Hematopoietic multipotent progenitor cell treated with erythropoietin and hydrocortisone succinate and interleukin-3 and kit ligand, for 6 days (in vitro differentiated cells): ENCODE measurements at regions not wholly inside any gene's neighbourhood (a gene's known extent, or its start where the extent isn't known, plus 50 kb on each side); places are given as distances from the start of the nearest gene placed in this dataset.
A peak's percentile ranks its signal among the peaks of the same experiment; 100 is the strongest.
"Not testable (repeated sequence)": the region's sequence is repeated elsewhere in the genome, so short reads cannot be mapped to it uniquely, and the experiment has no call there.

Experiments
- DNase-seq: peaks from one replicate; pipeline ENCODE4 v3.0.0-alpha.2; 2015

GRCh38 chr5:122602700-122603099 lies 172.2 kb upstream of the SNX2 start:
- no peak for DNase-seq

DNA sequence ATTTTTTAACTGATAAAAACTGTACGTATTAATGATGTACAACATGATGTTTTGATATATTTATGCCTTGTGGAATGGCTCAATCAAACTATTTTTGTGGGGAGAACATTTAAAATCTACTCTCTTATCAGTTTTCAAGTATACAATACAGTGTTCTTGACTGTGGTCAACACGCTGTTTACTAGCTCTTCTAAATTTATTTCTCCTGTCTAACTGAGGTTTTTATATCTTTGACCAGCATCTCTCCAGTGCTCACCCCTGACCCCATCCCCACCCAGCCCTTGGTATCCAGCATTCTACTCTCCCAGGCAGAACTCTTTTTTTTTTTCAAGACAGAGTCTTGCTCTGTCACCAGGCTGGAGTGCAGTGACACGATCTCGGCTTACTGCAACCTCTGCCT lies 169.6 kb upstream of the SNX2 start:
- no peak for DNase-seq

DNA sequence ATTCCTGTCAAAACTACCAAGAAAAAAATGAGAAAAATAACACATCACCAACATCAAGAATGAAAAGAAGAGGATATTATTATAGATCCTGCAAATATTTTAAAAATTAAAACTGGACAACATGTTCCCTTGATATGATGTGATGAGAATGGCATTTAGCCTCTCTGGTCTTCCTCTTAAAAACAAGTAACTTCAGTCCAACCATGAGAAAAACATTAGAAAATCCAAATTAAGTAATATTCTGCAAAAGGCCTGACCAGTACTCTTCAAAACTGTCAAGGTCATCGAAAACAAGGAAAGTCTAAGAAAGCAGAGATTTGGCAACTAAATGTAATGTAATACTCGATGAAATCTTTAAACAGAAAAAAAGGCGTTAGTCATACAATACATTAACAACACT lies 167.1 kb upstream of the SNX2 start:
- no peak for DNase-seq

GRCh38 chr5:122608222-122608621 lies 166.7 kb upstream of the SNX2 start:
- DNase-seq: no peak

GRCh38 chr5:122611406-122611805 lies 163.5 kb upstream of the SNX2 start:
- no peak for DNase-seq

DNA sequence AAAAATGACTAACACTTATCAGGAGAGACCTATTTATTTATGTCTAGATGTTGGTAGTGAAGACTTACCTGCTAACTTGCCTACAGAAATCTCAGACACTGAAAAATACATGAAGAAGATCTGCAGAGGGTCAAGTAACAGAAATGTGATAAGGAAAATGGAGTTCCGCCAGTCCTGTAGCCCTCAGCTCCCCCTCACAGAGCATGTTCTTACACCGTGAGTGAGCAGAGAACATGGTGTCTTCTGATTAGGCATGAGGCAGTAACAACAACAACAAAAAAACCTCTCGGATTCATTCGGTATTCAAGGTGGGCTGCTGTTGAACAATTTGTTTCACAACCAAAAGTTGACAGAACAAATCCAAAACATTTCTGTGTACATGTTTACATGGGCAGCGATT lies 162.0 kb upstream of the SNX2 start:
- no peak for DNase-seq

DNA sequence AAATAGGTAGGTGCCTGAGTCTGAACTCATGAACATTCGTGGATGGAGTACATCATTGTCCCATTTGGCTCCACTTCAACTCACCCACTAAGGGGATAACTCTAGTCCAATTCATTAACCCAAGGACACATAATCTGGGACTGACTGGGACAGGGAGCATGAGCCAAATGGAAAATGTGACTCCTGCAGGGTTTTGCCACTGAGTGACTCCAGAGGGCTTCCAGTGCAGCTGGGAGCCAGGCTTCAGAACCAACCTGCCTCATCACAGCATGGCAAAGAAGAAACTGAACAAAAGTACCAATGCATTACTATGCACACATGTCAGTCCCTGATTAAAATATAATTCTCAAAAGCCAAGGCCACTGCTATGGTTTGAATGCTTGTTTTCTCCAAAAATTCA lies 159.7 kb upstream of the SNX2 start:
- DNase-seq: no peak

DNA sequence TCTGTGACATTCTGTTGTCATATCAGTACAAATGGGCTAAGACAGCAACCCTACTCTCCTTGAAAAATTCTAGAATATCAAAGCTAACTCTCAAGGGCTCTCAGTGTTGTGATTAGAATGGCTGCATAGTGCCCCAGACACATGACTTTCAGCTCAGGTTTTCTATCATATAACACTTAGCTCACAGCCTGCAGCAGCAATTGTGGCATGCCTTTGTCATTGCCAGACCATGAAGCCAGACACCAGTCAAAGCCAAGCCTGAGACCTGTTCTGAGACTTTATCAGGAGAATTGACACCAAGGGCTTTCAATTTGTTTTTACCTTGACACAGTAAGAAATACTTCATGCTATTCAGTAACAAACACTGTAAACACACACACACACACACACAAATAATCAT lies 159.0 kb upstream of the SNX2 start:
- no peak for DNase-seq

DNA sequence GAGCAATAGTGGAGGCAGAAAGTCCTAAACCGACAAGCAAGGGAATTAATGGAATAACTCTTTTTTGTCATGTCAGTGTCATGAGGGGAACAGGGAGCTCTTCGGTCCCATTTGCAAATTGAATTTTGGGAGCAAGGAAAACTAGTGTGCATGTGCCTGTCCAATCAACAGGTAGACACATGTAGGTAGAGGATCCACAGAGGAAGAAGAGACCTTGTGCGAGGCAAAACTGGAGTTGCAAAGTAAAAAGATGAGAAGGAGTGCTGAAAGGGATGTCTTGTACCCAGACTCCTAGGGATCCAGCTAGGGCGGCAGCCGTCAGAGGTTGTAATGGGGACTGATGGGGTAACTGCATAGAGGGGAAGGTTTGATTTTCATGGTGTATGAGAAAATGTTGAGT lies 156.8 kb upstream of the SNX2 start:
- not testable (repeated sequence) for DNase-seq

DNA sequence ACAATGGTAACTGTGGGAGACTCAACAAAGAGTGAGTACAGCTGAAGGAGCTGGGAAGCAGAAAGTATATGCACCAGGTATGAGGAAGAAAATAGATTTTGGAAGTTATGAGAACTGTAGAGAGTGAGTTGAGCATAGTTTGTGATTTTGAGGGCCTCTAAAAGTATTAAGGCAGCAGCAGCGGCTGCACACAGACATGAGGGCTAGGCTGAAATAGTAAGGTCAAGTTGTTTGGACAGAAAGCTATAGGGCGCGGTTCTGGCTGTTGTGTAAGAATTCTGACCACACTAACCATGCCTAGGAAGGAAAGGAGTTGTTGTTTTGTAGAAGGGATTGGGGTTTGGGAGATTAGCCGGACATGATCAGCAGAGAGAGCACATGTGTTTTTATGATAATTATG lies 154.1 kb upstream of the SNX2 start:
- DNase-seq: not testable (repeated sequence)

DNA sequence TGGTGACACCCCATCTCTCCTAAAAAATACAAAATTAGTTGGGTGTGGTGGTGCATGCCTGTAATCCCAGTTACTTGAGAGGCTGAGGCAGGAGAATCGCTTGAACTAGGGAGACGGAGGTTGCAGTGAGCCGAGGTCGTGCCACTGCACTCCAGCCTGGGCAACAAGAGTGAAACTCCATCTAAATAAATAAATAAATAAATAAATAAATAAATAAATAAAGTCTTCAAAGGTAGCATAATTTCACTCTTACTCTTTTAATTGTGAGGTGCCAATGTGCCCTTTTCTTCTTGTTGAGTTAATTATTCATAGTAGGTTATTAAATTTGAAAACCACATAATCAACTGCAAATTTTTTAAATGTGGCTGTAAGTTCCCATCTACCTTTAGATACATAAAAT lies 146.2 kb upstream of the SNX2 start:
- not testable (repeated sequence) for DNase-seq

DNA sequence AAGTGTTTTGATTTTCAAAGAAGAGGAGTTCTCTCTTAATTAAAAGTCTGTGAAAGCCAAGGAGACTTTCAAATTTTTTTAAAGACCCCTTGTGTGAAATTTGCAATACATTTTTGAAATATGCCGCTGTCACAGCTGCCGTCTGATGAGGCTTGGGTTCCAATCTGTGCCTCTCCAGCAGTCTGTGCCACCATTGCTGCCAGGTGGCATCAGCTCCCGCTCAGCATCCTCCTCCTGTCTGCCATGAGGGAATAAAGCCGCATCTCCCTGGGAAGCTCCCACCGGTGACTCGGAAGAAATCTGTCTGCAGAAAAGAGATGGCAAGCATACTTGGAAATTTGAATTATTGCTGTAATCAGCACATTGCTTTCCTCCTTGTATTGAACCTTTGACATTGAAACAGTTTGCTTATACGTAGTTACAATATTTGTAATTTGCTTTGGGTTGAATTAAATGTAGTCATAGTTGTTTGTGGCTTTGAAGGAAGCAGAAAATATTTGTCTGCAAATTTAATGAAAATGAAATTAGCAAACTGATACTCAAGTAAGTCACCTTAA lies 145.7 kb upstream of the SNX2 start:
- no peak for DNase-seq

DNA sequence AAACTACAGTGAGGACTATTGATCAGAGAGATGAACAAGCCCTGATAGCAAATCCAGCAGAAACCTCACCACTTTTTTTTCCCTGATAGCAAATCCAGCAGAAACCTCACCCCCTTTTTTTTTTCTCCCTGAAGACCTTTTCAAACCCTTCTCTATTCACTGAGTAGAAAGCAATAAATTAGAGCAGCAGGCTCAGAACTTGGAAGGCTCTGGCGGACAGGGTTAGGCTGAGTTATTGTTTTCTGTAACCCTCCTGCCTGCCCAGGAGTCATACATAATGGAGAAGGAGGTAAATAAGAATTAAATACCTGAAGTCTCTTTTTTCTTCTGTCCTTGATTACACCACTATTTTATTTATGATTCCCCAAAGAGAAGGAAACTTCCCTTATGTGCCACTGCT lies 136.3 kb upstream of the SNX2 start:
- no peak for DNase-seq

- no peak for DNase-seq
These were observed 135.8 kb upstream of the SNX2 start for GRCh38 chr5:122639033-122639432.

DNA sequence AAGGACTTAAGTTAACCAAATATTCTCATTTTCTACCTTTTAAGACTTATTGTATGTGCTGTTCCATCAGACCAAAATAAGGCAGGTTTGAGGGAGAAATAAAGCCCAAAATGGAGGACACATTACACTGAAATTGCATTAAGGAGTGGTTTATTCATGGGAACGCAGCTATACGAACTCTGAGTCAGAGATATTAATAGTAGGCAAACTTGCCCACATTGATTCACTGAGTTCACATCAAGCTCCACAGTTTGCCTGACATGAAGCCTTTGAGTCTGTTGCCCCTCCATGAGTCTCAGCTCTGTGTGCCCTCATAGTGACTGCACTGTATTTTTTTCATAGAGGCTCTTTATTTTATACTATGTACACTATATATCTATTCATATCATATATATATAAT lies 135.0 kb upstream of the SNX2 start:
- no peak for DNase-seq

DNA sequence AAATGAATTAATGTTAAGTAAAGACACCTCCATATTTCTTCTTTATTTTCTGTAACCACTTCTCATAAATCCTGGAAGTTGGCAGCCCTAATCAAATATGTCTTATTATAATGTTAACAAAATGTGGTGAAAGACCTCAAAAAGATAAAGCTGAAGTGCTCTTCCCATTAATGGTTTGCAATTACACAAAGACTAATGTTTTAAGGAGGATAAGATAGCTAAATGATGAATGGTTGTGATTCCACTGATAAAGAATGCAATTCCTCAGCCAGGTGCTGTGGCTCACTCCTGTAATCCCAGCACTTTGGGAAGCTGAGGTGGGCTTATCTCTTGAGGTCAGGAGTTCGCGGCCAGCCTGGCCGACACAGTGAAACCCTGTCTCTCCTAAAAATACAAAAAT lies 125.8 kb upstream of the SNX2 start:
- no peak for DNase-seq

DNA sequence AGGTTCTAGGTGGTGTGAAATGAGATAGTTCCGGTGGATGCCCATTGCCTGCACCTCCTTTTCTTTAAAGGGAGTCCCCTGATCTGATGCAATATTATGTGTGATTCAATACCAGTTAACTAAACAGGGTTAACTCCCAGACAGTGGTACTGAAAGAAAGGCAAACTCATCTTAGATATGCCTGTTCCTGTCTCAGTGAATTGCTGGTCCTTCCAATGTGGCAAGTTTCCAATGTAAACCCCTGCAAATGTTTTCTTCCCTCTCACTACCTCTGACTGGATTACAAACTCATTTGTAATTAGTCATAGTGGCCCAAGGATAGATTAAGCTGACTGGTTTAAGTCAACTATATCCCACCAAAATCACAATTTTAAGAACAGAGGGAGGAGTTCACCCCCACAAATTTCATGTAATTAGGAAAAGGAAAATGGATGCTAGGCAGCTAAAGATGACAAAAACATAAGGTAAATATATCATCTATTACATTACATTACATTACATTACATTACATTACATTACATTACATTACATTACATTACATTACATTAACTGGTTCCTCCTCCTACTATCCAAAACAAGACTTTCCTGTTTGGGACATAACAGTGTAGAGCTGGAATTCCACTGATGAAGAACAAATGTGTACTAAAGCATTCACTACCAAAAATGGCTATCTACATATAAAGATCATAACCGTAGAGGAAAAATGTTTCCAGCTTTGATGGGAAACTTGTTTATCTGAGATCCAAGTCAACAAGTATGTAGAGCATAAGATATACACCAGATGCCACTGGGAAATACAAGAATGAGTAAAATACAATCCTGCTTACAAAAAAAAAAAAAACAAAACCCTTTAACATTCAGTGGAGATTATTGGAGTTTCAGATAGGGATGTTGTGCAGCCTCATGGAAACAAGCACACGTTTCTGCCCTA lies 121.5 kb upstream of the SNX2 start:
- no peak for DNase-seq

DNA sequence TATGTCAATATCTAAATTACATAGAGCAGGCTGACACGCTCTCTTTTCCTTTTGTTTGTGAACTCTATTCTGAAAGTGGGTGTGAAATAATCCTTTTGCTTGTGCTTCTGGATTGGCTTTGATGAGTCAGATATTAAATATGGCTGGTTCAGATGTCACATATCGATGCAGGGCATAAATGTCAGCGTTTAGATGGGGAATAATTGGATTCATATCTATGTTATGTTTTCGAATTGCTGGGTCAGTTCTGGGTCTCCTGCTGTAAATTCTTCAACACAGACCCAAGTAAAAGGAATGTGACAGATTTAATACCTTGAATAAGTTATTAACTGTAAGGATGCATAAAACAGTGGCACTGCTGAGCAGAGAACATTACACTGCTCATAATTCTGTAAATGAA lies 118.7 kb upstream of the SNX2 start:
- no peak for DNase-seq

DNA sequence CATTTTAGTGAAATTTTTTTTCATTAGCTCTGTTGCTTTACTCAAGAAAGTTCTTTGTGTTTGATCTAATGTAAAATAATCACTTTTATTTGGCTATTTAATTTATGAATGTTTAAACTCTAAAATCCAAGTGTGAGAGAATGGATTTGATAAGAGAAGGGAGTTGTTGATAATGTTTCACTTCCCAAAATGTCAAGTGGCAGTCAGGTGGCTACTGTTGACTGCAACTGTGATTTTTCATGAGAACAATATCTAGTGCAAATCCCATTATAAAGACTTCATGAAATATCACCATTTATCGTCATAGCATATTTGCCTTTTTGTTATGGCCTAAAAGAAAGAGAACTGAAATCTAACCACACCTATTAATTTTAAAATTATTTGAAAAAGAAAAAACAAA lies 118.3 kb upstream of the SNX2 start:
- DNase-seq: no peak

GRCh38 chr5:122661496-122662180 lies 113.2 kb upstream of the SNX2 start:
- DNase-seq: peak; percentile 7

GRCh38 chr5:122665051-122665450 lies 109.8 kb upstream of the SNX2 start:
- no peak for DNase-seq

DNA sequence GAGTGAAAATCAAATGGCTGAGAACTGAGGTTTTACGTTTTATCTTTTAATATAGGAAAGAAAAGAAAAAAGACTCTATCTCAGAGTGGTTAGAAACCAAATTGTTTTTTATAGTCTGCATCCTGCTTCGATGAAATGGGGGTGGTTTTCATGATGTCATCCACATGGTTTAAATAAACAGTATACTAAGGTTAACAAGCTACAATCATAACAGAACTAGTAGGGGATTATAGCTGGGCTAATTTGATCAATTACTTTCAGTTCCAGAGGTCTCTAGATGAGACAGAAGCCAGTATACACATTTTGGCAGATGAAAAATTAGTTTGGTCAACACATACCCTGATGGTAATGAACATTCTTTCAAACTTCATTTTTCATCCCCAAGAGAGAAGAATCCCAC lies 106.3 kb upstream of the SNX2 start:
- DNase-seq: no peak

DNA sequence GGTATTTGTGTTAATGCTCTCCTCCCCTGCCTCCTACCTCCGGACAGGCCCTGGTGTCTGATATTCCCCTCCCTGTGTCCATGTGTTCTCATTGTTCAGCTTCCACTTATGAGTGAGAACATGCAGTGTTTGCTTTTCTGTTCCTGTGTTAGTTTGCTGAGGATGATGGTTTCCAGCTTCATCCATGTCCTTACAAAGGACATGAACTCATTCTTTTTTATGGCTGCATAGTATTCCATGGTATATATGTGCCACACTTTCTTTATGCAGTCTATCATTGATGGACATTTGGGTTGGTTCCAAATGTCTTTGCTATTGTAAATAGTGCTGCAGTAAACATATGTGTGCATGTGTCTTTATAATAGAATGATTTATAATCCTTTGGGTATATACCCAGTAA lies 105.2 kb upstream of the SNX2 start:
- DNase-seq: not testable (repeated sequence)

- DNase-seq: no peak
These were observed 101.5 kb upstream of the SNX2 start for GRCh38 chr5:122673343-122673742.
